ENCODE measurements at regions not wholly inside any gene's neighbourhood (a gene's known extent, or its start where the extent isn't known, plus 50 kb on each side); places are given as distances from the start of the nearest gene placed in this dataset.

DNA sequence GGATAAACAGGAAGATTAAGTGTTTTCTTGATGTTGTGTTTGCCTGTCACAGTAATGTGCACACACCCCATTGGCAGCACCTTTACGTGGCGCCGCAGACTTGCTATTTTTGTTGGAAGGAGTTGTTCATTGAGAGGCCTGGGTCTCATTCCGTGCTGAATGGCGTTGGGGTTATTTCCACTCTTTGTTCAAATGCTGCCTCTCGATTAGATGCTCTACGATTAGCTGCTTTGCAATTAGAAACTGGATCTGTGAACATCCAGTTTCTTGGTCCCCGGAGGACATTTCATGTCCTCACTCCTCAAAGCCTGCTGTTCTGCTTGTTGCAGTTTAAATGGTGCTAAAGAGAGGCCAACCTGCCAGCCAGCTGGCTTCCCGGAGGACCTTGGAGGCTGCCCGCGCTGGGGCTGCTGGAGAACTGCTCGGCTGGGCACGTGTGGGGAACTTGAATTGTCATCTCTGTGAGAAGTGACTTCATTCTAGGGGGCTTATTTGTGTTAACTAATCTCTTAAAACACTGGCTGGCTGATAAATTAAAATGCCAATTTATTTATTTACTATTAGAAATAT, 117.4 kb upstream of the NABP1 start:
- no peak for DNase-seq (ENCODE audit: low spot score)

DNA sequence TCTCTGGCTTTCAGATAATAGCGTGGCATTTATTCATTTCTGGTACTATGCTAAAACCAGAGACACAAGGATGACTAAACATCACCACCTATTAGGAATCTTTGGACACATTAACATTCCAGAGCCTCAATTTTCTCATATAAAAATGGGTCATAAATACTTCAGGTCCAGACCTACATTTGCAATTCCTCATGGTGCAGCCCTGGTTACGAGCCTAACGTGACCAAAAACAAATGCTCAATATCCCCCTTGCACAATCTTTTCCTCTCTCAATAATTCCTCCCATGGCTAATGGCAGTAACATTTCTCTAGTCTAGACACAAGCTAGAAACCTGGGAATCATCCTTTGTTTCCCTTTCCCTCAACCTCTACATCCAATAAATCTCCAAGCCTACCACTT, 112.8 kb upstream of the NABP1 start:
- DNase-seq (ENCODE audit: low spot score), result no peak

DNA sequence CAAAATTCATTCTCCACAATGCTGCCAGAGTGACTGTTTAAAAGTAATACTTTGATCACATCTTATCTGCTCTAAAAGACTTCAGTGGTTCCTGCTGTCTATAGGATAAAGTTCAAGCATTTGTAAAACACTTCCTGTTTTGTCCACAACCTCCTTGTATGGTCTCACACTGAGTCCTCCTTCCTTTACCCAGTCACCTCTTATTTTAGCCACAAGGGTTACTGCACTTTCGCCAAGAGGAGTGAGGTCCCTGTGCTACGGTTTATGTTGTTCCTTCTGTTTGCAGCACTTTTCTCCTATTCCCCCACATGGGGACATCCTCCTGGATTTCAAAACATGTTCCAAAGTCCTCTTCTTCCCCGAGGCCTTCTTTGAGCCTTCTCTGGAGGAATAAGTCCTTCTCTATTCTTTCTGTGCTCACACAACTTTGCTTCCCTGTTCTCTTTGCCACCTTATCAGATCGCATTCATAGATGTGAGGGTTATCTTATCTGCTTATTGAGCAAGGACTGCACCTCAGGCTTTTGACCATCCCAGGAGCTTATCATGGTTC, 112.2 kb upstream of the NABP1 start:
- DNase-seq (ENCODE audit: low spot score), result no peak

DNA sequence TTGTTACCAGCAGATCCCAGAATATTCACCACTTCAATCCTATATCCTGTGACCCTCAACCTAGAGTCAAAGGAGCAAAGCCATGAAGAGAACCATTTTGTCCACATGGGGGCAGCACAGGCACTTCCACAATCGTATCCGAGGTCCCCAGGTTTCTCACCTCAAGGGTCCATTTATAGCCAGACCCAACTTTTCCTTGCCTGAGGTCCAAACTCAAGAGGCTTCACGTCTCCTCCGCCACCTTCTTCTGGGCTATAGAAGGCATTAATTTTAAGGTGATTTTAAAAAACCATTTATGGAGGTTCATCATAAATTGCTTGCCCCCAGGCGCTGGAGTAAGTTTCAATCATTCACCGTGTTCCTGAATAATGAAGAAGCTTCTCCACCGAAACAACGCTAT, 111.6 kb upstream of the NABP1 start:
- DNase-seq (ENCODE audit: low spot score), result peak; percentile 62

DNA sequence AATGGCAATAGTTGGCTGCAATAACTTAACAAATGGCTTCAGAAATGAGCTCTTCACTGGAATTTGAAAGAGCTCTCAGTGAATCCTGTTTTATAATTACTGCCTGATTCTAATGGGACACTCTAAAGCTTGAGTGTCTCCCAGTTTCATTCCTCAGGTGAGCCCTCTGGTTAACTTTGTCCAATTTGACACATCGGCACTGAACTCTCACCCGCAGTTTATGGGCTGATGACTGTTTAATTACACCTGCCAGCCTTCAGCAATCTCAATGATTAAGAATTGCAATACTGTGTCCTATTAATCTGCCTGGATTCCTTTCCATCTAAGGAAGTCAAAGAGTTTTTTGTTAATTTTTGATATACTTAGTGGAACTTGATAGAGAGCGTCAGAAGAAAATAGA, 110.7 kb upstream of the NABP1 start:
- DNase-seq (ENCODE audit: low spot score), result no peak

DNA sequence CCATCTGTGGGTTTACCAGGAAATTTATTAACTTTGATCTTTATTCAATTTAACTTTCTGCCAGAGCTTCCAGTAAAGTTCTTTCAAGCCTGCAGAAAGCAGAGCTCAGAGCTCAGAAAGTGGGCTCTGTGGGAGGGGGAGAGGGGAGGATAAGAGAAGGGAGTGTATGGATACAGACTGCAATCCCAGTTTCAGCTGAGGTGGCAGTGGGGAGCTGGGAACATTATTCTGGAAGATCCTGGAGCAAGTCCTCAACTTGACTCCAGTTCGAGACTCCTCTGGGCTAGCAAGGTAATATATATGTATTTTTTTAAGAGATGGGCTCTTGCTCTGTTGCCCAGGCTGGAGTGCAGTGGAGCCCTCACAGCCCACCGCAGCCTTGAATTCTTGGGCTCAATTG, 108.9 kb upstream of the NABP1 start:
- DNase-seq (ENCODE audit: low spot score), result no peak

DNA sequence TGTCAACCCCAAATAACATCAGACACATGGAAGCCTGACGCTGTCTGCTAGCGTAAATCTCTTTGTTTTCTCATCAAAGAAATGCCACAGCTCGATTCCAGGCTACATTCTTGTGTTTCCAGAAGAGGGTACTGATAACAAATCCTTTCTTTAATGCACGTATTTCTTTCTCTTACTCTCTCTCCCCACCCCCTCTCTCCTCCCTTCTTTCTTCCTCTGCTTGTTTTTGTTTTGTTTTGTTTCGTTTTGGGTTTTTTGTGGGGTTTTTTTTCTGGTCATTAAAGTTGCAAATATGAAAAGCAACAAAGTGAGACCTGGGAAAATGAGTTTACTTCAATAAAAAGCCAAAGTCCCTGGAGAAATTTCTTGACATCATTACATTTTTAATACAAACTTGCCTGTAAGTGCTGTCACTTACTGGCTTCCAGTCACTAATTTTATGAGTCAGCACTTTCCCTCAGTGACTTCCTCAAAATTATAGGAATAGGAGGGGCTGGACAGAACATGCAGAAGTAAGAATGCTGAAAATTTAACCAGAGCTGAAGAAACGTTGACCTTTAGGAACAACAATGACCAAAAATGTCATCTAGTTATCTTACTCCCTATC, 106.7 kb upstream of the NABP1 start:
- no peak for DNase-seq (ENCODE audit: low spot score)

DNA sequence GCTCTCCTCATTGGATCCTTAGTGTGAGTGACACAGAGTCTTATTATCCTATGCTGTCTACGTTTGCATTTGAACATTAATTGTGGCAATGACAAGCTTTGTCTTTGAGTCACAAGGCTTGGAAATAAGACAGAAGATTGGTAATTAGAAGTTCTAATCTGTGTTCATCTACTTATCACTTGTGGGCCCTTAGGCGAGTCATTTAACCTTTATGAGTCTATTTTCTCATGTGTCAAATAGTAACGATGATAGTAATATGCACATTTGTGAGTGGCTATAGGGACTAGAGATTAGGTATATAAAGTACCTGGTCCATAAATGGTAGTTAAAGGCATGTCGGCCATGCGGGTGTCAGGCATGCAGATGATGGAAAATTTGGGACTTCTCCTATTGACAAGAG, 105.6 kb upstream of the NABP1 start:
- DNase-seq (ENCODE audit: low spot score), result no peak

DNA sequence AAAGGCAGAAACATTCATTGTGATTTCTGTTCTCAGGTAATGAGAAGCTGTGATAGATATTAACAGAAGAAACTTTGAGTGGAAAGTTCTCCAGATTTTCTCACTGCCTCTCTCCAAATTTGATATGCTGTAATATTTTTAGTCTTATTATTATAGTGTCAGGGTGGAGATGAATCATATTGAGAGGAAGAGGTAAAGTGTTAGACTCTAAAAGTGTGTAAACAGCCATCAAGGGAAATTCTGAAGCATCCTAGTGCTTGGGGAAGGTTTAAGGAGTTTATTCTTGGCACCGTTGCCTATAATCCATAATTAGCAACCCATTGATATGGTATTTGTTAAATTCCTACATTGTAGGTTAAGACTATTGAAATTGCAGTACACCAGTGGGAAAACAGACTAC, 104.7 kb upstream of the NABP1 start:
- no peak for DNase-seq (ENCODE audit: low spot score)

DNA sequence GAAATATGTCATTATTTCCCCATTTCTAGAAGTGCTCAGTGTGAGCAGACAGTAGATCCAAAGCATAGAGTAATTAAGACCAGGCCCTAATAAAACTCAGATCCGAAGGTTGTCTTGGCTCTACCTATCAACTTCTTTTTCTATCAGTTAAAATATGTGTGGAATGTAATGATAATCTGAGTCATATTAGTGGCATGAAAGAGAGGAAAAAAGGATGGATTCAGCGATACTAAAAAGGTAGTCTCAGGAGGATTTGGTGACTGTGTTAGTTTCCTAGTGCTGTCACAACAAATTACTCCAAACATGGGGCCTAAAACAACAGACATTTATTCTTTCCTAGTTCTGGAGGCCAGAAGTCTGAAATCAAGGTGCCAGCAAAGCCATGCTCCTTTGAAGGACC, 103.7 kb upstream of the NABP1 start:
- DNase-seq (ENCODE audit: low spot score), result no peak

DNA sequence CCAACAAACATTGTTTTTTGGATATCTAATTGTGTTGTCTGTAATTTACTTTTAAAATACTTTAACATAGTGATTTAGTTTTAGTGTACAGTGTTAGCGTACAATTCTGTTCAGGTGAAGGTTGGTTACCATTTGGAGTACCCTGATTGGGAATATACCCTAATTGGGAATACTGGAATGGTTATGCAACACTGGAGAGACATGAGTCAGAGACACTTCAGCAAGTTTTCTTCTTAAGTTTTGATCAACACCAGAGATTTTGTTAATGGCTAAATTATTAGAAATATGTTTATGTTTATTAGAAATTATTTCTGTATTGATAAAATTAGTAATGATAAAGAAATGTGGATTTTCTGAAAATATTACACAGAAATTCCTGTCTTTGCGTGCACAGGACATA, 100.3 kb upstream of the NABP1 start:
- no peak for DNase-seq (ENCODE audit: low spot score)

DNA sequence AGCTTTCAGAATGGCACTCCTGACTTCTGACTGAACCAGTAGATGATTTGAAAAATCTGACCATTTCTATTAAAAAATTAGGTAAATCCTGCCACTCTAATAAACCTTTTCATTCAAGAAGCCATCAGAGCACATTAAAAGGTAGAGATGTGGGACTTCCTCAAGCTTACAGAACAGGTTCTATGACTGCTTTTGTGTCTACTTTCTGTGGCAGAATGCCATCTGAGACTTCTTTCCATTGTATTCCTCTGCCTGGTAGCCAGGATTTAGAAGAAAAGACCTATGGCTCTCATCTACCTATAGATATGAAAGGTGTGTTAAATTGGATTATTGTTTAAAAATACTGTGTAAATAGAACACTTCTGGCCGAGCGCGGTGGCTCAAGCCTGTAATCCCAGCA, 99.9 kb upstream of the NABP1 start:
- DNase-seq (ENCODE audit: low spot score), result no peak

DNA sequence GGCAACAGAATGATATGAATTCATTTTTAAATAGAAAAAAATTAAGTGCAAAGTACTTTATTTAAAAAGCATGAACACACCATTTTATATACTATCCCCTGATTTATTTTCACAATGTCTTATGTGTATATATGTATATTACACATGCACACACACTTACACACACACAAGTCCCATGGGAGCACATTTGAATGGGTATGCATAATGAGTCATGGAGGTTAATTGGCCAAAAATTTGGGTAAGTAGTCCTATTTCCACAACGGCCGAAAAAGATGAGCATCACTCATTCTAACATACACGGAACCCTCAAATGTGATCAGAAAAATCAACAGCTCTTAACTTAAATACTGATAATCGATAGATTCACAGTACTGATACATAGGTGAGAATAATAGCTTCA, 97.4 kb upstream of the NABP1 start:
- DNase-seq (ENCODE audit: low spot score), result no peak

DNA sequence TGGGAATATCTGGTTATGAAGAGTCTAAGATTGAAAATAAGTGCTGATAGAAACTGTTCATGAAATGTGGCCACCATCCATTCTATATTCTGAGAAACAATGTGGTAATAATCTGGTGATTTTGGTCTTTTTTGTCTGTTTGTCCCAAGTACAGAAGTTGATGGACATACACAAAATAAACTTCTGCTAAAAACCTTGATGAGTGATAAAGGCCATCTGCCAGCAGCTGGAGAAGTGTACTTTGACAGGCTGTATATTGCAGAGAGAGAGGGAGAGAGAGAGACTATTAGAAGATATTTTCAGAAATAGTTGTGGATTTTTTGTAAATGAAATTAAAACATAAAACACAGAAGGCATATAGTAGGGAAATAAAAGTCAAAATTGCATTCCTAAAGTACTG, 96.9 kb upstream of the NABP1 start:
- no peak for DNase-seq (ENCODE audit: low spot score)

DNA sequence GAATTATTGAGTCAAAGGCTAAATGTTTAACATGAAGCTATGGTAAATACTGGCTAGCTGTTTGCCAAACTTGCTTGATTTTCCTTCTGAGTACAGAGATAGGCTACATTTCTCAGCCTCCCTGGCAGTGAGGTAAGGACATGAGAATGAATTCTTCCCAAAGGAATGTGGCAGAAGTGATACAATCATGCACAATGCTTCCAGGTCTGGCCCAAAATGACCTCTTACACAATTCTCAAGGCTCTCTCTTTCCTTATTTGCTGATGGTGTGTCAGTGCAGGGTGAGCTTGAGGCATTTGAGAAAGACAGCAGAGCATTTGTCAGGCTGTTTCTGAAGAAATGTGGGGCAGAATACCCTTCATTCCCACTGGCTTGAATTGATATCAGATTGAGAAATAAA, 95.6 kb upstream of the NABP1 start:
- DNase-seq (ENCODE audit: low spot score), result no peak

DNA sequence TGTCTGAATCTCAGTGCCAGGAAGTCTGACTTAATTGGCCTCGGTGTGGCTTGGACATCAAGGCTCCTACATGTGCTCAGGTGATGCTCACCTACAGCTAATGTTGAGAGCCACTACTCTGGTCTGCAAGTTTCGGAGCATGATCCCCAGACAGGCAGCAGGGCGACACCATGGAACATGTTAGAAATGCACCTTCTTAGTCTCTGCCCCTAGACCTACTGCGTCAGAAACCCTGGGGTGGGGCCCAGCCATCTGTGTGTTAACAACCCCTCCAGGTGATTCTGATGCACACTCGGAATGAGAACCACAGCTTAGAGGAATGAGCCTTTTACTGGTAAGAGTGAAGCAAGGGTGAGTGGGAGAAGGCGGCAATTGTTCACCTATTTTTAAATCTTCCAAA, 86.9 kb upstream of the NABP1 start:
- no peak for DNase-seq (ENCODE audit: low spot score)

DNA sequence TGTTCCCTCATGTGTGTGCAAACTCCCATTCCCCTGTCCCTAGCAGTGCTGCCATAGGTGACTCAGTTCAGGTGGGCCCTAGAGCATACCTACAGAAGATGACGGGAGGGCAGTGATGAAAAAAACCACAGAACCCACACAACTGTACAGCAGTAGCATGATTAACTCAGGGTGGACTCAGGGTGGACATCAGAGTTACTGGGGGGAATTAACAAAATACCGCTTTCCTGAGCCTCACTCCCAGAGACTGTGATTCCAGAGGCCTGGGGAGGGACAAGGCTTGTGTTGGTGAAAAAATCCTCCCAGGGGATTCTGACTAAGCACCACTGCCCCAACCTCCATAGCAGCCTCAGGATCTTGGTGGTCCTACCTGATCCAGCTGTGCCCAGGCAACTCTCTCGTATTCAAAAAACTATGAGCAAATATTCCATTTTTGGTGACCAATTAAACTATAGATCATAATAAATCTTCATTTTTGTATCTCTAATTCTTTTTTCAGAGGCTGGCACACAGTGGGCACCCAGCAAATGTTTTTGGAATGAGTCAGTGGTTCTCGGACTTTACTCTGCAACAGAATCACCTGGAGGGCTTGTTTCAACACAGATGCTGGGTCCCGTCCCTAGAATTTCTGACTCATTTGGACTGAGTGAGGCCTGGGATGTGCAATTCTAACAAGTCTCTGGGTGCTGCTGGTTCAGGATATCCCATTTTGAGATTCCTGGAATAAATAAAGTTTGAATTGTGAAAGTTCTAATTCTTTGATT, 84.1 kb upstream of the NABP1 start:
- DNase-seq (ENCODE audit: low spot score), result no peak

DNA sequence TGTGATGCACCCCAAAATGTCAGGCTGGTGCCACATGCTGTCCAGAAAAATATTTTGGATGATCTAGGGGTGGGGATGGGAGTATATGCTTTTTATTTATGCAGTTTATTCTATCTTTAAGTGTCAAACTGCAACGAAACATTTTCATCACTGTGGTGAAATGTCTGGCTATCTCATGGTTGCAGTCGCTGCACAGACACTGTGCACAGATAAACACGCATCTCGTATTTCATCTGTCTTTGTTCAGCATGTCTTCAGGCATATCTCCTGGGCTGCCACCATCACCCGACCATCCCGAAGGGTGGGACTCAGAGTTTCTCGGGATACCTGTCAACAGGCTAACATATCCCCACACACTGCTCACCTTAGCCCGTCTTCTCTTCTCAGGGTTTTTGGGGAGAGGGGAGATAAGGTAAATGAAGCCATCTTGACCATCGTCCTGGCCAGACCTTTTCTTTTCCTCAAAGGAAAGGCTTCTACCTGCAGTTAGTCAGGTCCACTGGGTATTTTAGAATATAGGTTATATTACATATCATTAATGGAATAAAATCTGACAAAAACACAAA, 80.7 kb upstream of the NABP1 start:
- no peak for DNase-seq (ENCODE audit: low spot score)

DNA sequence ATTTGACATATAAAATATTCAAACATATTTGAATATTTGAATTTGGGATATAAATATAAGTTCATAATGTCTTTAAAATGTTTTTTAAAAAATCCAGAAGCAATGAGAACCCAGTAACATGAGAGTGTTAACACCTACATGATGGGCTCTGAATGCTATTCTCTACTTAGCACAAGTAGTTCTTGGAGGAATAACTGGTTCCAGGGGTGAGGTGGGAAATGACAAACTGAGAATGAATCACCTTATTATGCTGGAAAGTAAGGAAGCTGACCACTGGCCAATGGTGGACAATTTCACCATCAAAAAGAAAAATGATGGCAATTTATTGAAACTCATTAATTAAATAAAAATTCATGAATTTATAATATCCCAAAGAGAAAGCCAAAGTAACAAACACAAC, 79.6 kb upstream of the NABP1 start:
- no peak for DNase-seq (ENCODE audit: low spot score)

DNA sequence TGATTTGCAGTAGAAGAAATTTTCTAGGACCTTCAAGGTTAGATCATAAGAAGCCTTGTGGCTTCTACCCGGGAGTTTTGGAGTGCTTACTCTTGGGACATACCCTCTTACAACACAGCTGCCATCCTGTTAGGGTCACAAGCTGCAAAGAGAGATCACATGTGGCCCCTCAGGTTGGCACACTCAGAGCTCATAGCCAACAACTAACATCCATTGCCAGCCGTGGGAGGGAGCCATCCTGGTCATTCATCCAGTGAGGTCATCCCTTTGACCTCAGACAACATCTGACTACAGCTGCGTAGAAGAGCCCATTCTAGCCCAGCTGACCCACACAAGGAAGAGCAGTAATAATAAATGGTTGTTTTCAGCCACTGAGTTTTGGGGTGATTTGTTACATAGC, 76.9 kb upstream of the NABP1 start:
- no peak for DNase-seq (ENCODE audit: low spot score)

DNA sequence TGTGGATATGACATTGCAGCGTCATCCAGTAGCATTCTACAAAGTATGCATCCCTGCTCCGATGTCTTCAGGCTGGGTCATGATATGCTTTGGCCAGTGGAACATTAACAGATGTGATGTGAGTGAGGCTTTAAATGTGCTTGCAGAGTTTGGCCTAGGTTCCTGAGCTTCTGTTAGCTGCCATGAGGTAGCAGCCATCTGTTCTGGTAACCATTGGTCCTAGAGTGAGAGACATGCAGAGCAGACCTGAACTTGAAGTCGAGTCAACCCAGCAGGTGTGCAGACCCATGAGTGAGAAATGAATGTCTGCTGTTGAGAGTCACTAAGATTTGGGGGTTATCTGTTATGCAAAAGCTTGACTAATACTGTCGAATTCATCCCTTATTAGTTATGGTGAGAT, 73.8 kb upstream of the NABP1 start:
- DNase-seq (ENCODE audit: low spot score), result no peak

DNA sequence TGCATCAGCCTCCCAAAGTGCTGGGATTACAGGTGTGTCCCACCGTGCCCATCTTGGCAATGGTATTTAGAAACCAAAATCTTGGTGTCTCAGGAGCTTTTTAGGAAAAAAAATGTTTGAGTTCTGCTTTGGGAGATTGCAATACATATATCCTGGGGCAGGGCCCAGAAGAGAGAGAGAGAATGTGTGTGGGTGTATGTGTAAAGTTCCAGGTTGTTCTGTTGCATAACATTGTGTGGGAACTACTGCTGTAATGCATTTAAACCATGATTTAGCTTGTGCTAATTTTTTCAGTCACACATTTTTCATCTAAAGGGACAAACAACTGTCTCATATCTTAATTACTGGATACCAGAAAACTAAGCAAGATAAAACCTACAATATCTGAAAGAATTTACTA, 70.8 kb upstream of the NABP1 start:
- no peak for DNase-seq (ENCODE audit: low spot score)

DNA sequence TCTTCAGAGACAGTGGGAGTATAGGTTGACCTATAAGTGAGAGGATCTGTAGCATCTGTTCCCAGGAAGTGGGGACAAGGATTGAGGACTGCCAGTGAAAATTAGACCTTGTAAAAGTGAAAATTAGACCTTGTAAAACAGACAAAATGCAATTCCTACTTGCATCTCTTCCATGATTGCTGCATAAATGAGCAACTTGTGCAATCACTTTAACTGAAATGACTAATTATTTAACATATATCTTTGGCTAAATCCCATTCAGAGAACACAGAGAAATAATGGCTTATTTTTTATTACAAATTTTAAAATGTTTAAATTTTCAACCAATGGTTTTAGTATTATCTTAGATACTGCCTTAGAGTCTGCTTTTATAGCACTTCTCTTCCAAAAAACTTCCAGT, 67.2 kb upstream of the NABP1 start:
- no peak for DNase-seq (ENCODE audit: low spot score)
